ENCODE measurements at regions not wholly inside any gene's neighbourhood (a gene's known extent, or its start where the extent isn't known, plus 50 kb on each side); places are given as distances from the start of the nearest gene placed in this dataset.
"Not testable (repeated sequence)": the region's sequence is repeated elsewhere in the genome, so short reads cannot be mapped to it uniquely, and the experiment has no call there.

GRCh38 chr2:153661801-153662200 is 183.2 kb upstream of the RPRM start:
- no peak overlapping the region for H3K4me3 ChIP-seq (ENCODE audit: low read depth, low read length)
- TF ChIP-seq CTCF (IDR thresholded peaks at IDR 0.05; ENCODE audit: borderline replicate concordance, insufficient read depth, low read depth, low read length): no peak

GRCh38 chr2:153663371-153663770 is 184.8 kb upstream of the RPRM start:
- no peak for TF ChIP-seq CTCF (IDR thresholded peaks at IDR 0.05; ENCODE audit: borderline replicate concordance, insufficient read depth, low read depth, low read length)
- no peak overlapping the region for H3K4me3 ChIP-seq (ENCODE audit: low read depth, low read length)

- H3K4me3 ChIP-seq (ENCODE audit: low read depth, low read length): not testable (repeated sequence)
Observed at GRCh38 chr2:153664009-153664408, 185.4 kb upstream of the RPRM start.

- TF ChIP-seq CTCF (IDR thresholded peaks at IDR 0.05; ENCODE audit: borderline replicate concordance, insufficient read depth, low read depth, low read length): no peak
Observed at GRCh38 chr2:153667475-153667874, 188.9 kb upstream of the RPRM start.

GRCh38 chr2:153668923-153669322 is 190.4 kb upstream of the RPRM start:
- no peak for TF ChIP-seq CTCF (IDR thresholded peaks at IDR 0.05; ENCODE audit: borderline replicate concordance, insufficient read depth, low read depth, low read length)
- no peak overlapping the region for H3K4me3 ChIP-seq (ENCODE audit: low read depth, low read length)

More at GRCh38 chr2:153667475-153667874, 188.9 kb upstream of the RPRM start:
- H3K4me3 ChIP-seq (ENCODE audit: low read depth, low read length): no peak overlapping the region

GRCh38 chr2:153710128-153710527 is 161.6 kb upstream of the GALNT13 start:
- TF ChIP-seq CTCF (IDR thresholded peaks at IDR 0.05; ENCODE audit: borderline replicate concordance, insufficient read depth, low read depth, low read length): no peak

GRCh38 chr2:153715218-153715850 is 156.4 kb upstream of the GALNT13 start:
- H3K4me3 ChIP-seq (ENCODE audit: low read depth, low read length): no peak overlapping the region
- TF ChIP-seq CTCF (IDR thresholded peaks at IDR 0.05; ENCODE audit: borderline replicate concordance, insufficient read depth, low read depth, low read length): no peak

More at GRCh38 chr2:153710128-153710527, 161.6 kb upstream of the GALNT13 start:
- no peak overlapping the region for H3K4me3 ChIP-seq (ENCODE audit: low read depth, low read length)

Data from GM12875 (cell line).